GM12892 (cell line): ENCODE measurements at regions not wholly inside any gene's neighbourhood (a gene's known extent, or its start where the extent isn't known, plus 50 kb on each side); places are given as distances from the start of the nearest gene placed in this dataset.

Experiments
- DNase-seq: peaks from one replicate; pipeline ENCODE4 v3.0.0; 2011; ENCODE audit not compliant: insufficient read length
- FAIRE-seq: peaks from 2 replicates; lab custom pipeline; 2011; peaks lifted over from hg19 to GRCh38; lab: Jason Lieb, UNC
- POLR2A ChIP-seq: IDR thresholded peaks from 2 replicates; pipeline ENCODE4 v1.6.1; 2011; ENCODE audit warnings: low read depth, low read length, control low read depth
- POLR2AphosphoS5 ChIP-seq: IDR thresholded peaks from 2 replicates; pipeline ENCODE4 v1.6.1; 2011; ENCODE audit warnings: low read depth, low read length, control low read depth
- TAF1 ChIP-seq: IDR thresholded peaks from 2 replicates; pipeline ENCODE4 v1.6.1; 2011; ENCODE audit warnings: low read depth, mild to moderate bottlenecking, control low read depth, low read length, borderline replicate concordance

- no peak for FAIRE-seq
- no peak for TF ChIP-seq POLR2A
- no peak for TF ChIP-seq POLR2AphosphoS5
- no peak for TF ChIP-seq TAF1
- no peak for DNase-seq
These were observed 231.3 kb downstream of the ENGASE start for GRCh38 chr17:79305768-79306423.

- DNase-seq (no peak), FAIRE-seq (no peak)
- TF ChIP-seq POLR2AphosphoS5 (no peak), POLR2A (no peak), TAF1 (no peak)
These were observed 230.7 kb downstream of the ENGASE start for GRCh38 chr17:79305376-79305767.

GRCh38 chr17:79304884-79305283, 230.3 kb downstream of the ENGASE start:
- TF ChIP-seq POLR2AphosphoS5 (no peak), TAF1 (no peak), POLR2A (no peak)
- no peak for DNase-seq
- no peak for FAIRE-seq

- FAIRE-seq (no peak), DNase-seq (no peak)
- TF ChIP-seq POLR2A: no peak
- TF ChIP-seq TAF1: no peak
- no peak for TF ChIP-seq POLR2AphosphoS5
These were observed 229.1 kb downstream of the ENGASE start for GRCh38 chr17:79303641-79304205.

GRCh38 chr17:79301469-79301868, 226.8 kb downstream of the ENGASE start:
- TF ChIP-seq POLR2AphosphoS5 (no peak), TAF1 (no peak), POLR2A (no peak)
- DNase-seq (no peak), FAIRE-seq (no peak)

DNA sequence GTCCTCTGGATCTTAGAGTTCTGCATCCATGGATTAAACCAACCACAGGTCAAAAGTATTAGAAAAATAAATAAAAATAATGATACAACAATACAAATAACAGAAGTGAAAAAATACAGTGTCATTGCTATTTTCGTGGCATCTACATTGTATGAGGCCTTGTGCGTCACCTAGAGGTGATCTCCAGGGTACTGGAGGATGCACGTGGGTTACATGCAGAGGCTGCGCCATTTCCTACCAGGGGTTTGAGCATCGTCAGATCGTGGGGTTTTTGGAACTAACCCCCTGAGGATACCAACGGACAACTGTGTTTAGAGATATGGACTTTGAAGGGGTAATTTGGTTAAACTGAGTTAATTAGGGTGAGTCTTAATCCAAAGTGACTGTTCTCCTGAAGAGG, 224.7 kb downstream of the ENGASE start:
- no peak for DNase-seq
- FAIRE-seq: no peak
- TF ChIP-seq POLR2AphosphoS5 (no peak), TAF1 (no peak), POLR2A (no peak)

GRCh38 chr17:79298799-79299198, 224.2 kb downstream of the ENGASE start:
- DNase-seq (no peak), FAIRE-seq (no peak)
- TF ChIP-seq POLR2AphosphoS5: no peak

- FAIRE-seq: no peak
These were observed 221.6 kb downstream of the ENGASE start for GRCh38 chr17:79296243-79296642.

GRCh38 chr17:79295307-79295706, 220.7 kb downstream of the ENGASE start:
- DNase-seq (no peak), FAIRE-seq (no peak)
- TF ChIP-seq POLR2A (no peak), TAF1 (no peak), POLR2AphosphoS5 (no peak)

More at GRCh38 chr17:79296243-79296642, 221.6 kb downstream of the ENGASE start:
- no peak for TF ChIP-seq POLR2AphosphoS5
- no peak for TF ChIP-seq TAF1
- TF ChIP-seq POLR2A: no peak
- DNase-seq: no peak

DNA sequence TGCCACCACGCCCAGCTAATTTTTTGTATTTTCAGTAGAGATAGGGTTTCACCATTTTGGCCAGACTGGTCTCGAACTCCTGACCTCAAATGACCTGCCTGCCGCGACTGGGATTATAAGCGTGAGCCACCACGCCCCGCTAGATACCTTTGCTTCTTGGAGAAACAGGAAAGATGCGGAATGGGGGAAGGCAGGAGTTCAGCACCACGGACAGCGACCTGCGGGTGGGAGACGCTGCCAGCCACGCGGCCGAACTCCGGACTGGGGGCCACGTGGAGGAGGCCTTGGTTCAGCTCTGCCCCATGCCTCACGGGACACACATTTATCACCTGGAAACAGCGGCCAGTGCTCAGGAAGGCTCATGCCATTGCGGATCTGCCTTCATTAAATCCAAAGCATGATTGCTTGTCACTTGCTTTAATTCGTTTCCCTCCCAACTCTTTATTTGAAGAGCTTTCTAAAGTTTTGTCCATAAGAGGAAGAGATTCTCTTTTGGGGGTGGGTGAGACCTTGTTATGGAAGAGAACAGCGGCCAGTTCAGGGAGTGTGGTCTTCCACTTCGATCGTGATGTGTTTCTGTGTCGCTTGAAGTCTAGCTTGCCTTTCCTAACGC, 219.9 kb downstream of the ENGASE start:
- no peak for TF ChIP-seq POLR2AphosphoS5
- no peak for TF ChIP-seq TAF1
- no peak for TF ChIP-seq POLR2A
- DNase-seq (no peak), FAIRE-seq (no peak)

DNA sequence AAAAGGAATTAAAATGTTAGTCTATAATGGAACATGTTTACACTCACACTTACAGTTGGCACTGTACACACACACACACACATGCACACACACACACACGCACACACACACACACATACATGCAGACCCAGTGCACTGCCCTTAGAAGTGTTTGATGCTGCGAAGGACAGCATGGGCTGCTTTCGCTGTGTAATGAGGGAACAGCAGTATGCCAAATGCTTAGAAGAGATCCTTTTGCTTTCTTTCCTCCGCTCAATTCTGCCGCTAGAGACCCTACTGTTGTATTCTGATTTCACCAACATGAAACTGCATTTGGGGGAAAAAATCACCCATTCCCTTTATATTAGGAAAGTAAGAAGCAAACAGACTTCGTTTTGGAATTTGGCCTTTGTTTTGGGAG, 217.9 kb downstream of the ENGASE start:
- FAIRE-seq (no peak), DNase-seq (no peak)
- no peak for TF ChIP-seq POLR2A
- TF ChIP-seq TAF1: no peak
- no peak for TF ChIP-seq POLR2AphosphoS5

- DNase-seq: no peak
- FAIRE-seq: no peak
- TF ChIP-seq POLR2AphosphoS5 (no peak), TAF1 (no peak), POLR2A (no peak)
These were observed 216.8 kb downstream of the ENGASE start for GRCh38 chr17:79291391-79291790.

DNA sequence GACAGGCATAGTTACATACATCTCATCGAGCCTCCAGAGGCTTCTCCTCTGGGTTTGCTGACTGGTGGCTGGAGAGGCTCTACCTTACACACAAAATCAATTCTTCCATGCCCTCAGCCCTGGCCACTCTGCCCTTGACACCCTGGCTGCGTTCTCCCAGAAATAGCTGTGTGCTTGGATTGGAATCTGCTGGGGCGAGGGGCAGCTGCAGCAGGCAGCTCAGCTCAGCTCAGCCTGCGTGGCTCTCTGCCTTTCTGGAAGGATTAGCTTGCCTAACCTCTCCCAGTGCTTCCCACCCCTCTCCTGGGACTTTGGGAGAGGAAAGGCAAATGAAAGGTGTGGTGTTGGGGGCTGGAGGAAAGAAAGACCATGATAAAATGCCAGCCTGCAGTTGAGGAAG, 216.1 kb downstream of the ENGASE start:
- DNase-seq: no peak
- no peak for TF ChIP-seq TAF1
- TF ChIP-seq POLR2A: no peak
- TF ChIP-seq POLR2AphosphoS5: no peak
- FAIRE-seq: no peak

GRCh38 chr17:79288950-79289349, 214.3 kb downstream of the ENGASE start:
- no peak for TF ChIP-seq POLR2AphosphoS5
- no peak for TF ChIP-seq POLR2A
- TF ChIP-seq TAF1: no peak
- DNase-seq (no peak), FAIRE-seq (no peak)

DNA sequence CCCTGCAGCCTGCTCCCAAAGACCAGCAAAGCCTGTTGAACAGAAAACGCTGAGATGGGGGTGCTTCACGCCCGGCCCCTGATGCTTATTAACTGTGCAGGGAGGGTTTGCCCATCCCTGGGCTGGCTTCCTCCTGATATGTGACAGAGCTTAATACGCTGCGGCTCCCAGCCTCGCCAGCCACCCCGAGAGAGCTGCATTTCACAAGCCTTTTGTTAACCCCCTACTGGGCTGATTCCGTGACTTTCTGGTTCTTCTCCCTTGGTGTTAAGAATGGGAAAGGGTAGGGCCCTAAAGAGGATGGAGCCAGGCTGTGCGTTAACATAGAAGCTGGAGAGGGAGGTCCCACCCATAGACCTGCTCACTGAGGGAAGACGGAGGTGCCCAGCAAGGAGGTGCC, 211.8 kb downstream of the ENGASE start:
- DNase-seq (no peak), FAIRE-seq (no peak)
- TF ChIP-seq TAF1: no peak
- no peak for TF ChIP-seq POLR2A
- no peak for TF ChIP-seq POLR2AphosphoS5
